Renal cortical epithelial cell (primary cell): ENCODE measurements at regions not wholly inside any gene's neighbourhood (a gene's known extent, or its start where the extent isn't known, plus 50 kb on each side); places are given as distances from the start of the nearest gene placed in this dataset.
A peak's percentile ranks its signal among the peaks of the same experiment; 100 is the strongest.

Source experiments
- DNase-seq: peaks from one replicate; pipeline ENCODE4 v3.0.0-alpha.2; 2011; ENCODE audit warnings: low read depth

GRCh38 chr2:174668075-174668474 lies 70.5 kb upstream of the WIPF1 start:
- no peak for DNase-seq

- no peak for DNase-seq
These were observed 69.8 kb upstream of the WIPF1 start for GRCh38 chr2:174667250-174667860.

- no peak for DNase-seq
These were observed 69.2 kb upstream of the WIPF1 start for GRCh38 chr2:174666845-174667244.

- no peak for DNase-seq
These were observed 68.7 kb upstream of the WIPF1 start for GRCh38 chr2:174666312-174666711.

- no peak for DNase-seq
These were observed 66.6 kb upstream of the WIPF1 start for GRCh38 chr2:174664084-174664759.

GRCh38 chr2:174663550-174663949 lies 65.9 kb upstream of the WIPF1 start:
- no peak for DNase-seq

GRCh38 chr2:174662859-174663258 lies 65.3 kb upstream of the WIPF1 start:
- no peak for DNase-seq

GRCh38 chr2:174662459-174662858 lies 64.9 kb upstream of the WIPF1 start:
- DNase-seq, result peak; percentile 80

- no peak for DNase-seq
These were observed 63.5 kb upstream of the WIPF1 start for GRCh38 chr2:174660984-174661675.

- no peak for DNase-seq
These were observed 61.7 kb upstream of the WIPF1 start for GRCh38 chr2:174659069-174659900.

- DNase-seq, result peak; percentile 63
These were observed 59.1 kb upstream of the WIPF1 start for GRCh38 chr2:174656676-174657176.

- DNase-seq, result no peak
These were observed 58.4 kb upstream of the WIPF1 start for GRCh38 chr2:174656035-174656434.

GRCh38 chr2:174654419-174654941 lies 56.9 kb upstream of the WIPF1 start:
- DNase-seq, result no peak

- no peak for DNase-seq
These were observed 51.3 kb upstream of the WIPF1 start for GRCh38 chr2:174648896-174649295.
